WTC11 (cell line): ENCODE measurements at regions not wholly inside any gene's neighbourhood (a gene's known extent, or its start where the extent isn't known, plus 50 kb on each side); places are given as distances from the start of the nearest gene placed in this dataset.

ENCODE experiments used
- ATAC-seq: fragments of 200-7000 bp; cut with Tn5 transposase; 2 replicates; pipeline ENCODE4 v1.10.0; 2021; ENCODE audit warnings: mild to moderate bottlenecking, moderate library complexity
- CTCF ChIA-PET: fragments of 300-600 bp; sonication (Branson Sonifier 250); formaldehyde crosslinking; loops from one replicate; lab custom pipeline; 2021; ENCODE audit warnings: antibody characterized with exemption; lab: Charles Lee
- POLR2A ChIA-PET: fragments of 350-600 bp; sonication (Branson Sonifier 250); formaldehyde crosslinking; loops from one replicate; lab custom pipeline; 2021; ENCODE audit warnings: antibody characterized with exemption; lab: Charles Lee
- DNase-seq: peaks from one replicate; pipeline ENCODE4 v3.0.0; 2021; ENCODE audit warnings: low spot score
- H3K27ac Mint-ChIP-seq: 2 replicates; pipeline ENCODE4 v1.8.0; 2021; ENCODE audit warnings: mixed read lengths
- H3K27me3 Mint-ChIP-seq: 2 replicates; pipeline ENCODE4 v1.8.0; 2021; ENCODE audit warnings: low read depth, mild to moderate bottlenecking, moderate library complexity, mixed read lengths
- H3K36me3 Mint-ChIP-seq: 2 replicates; pipeline ENCODE4 v1.8.0; 2021; ENCODE audit warnings: mixed read lengths
- H3K4me1 Mint-ChIP-seq: 2 replicates; pipeline ENCODE4 v1.8.0; 2022; ENCODE audit warnings: mixed read lengths
- H3K4me3 Mint-ChIP-seq: 2 replicates; pipeline ENCODE4 v1.8.0; 2021; ENCODE audit warnings: mild to moderate bottlenecking, moderate library complexity, mixed read lengths
- H3K9me3 Mint-ChIP-seq: 2 replicates; pipeline ENCODE4 v1.8.0; 2021; ENCODE audit warnings: mixed read lengths
- ATF3 ChIP-seq: sonication (generic); formaldehyde crosslinking; conservative IDR thresholded peaks from 2 replicates; pipeline ENCODE4 v1.8.1; 2022; ENCODE audit warnings: mild to moderate bottlenecking, missing genetic modification reagents
- HMGXB4 ChIP-seq: sonication (generic); formaldehyde crosslinking; IDR thresholded peaks from 2 replicates; pipeline ENCODE4 v1.8.1; 2023; ENCODE audit warnings: mild to moderate bottlenecking, moderate library complexity, missing genetic modification reagents
- IRF2 ChIP-seq: sonication (generic); formaldehyde crosslinking; IDR thresholded peaks from 2 replicates; pipeline ENCODE4 v1.8.0; 2022; ENCODE audit warnings: low read depth, missing genetic modification reagents, borderline replicate concordance
- JAZF1 ChIP-seq: fragments of 250-450 bp; sonication (Bioruptor Pico); IDR thresholded peaks from 2 replicates; pipeline ENCODE4 v1.9.0; 2021; ENCODE audit warnings: moderate library complexity, mild to moderate bottlenecking, inconsistent platforms
- NFATC4 ChIP-seq: fragments of 250-450 bp; sonication (Bioruptor Pico); IDR thresholded peaks from 2 replicates; pipeline ENCODE4 v1.9.0; 2021; ENCODE audit warnings: mild to moderate bottlenecking
- USF2 ChIP-seq: sonication (generic); formaldehyde crosslinking; IDR thresholded peaks from 2 replicates; pipeline ENCODE4 v1.8.1; 2023; ENCODE audit warnings: mild to moderate bottlenecking, missing genetic modification reagents, moderate library complexity
- ZNF263 ChIP-seq: sonication (generic); formaldehyde crosslinking; IDR thresholded peaks from 2 replicates; pipeline ENCODE4 v1.8.1; 2022; ENCODE audit warnings: low read depth, mild to moderate bottlenecking, moderate library complexity, missing genetic modification reagents
- ZNF317 ChIP-seq: sonication (generic); formaldehyde crosslinking; IDR thresholded peaks from 2 replicates; pipeline ENCODE4 v1.8.1; 2023; ENCODE audit warnings: low read depth, mild to moderate bottlenecking, moderate library complexity, missing genetic modification reagents, borderline replicate concordance
- TF ChIP-seq, protein P1 (sequence below): fragments of 250-450 bp; sonication (Bioruptor Pico); conservative IDR thresholded peaks from 2 replicates; pipeline ENCODE4 v1.9.0; 2021; ENCODE audit warnings: mild to moderate bottlenecking
- TF ChIP-seq, protein P2 (sequence below): sonication (generic); formaldehyde crosslinking; IDR thresholded peaks from 2 replicates; pipeline ENCODE4 v1.8.1; 2023; ENCODE audit warnings: mild to moderate bottlenecking, missing genetic modification reagents
- TF ChIP-seq, protein P3 (sequence below): sonication (generic); formaldehyde crosslinking; IDR thresholded peaks from 2 replicates; pipeline ENCODE4 v1.8.0; 2022; ENCODE audit warnings: mild to moderate bottlenecking, missing genetic modification reagents
- TF ChIP-seq, protein P4 (sequence below): sonication (generic); formaldehyde crosslinking; IDR thresholded peaks from 2 replicates; pipeline ENCODE4 v1.8.1; 2023; ENCODE audit warnings: mild to moderate bottlenecking, missing genetic modification reagents, borderline replicate concordance
- TF ChIP-seq, protein P5 (sequence below): sonication (generic); formaldehyde crosslinking; IDR thresholded peaks from 2 replicates; pipeline ENCODE4 v1.8.0; 2023; ENCODE audit warnings: mild to moderate bottlenecking, missing genetic modification reagents

- Mint-ChIP-seq H3K27ac (no peak overlapping the region), H3K4me1 (peaks cover 21% of the 10 kb centered on the region), H3K9me3 (no peaks in the 10 kb centered on the region), H3K36me3 (no peaks in the 10 kb centered on the region), H3K27me3 (peaks cover 2% of the 10 kb centered on the region; the same call in 1 of the 2 replicates), H3K4me3 (no peak overlapping the region)
- POLR2A ChIA-PET, result no interaction called here
- CTCF ChIA-PET, result interaction anchor here (1.9 to 2.4 kb wide), 3 partner anchors 11 to 121 kb away, joined by 6 to 11 read pairs (median 10); no protein-coding TSS in a partner anchor
- TF ChIP-seq, protein P1, sequence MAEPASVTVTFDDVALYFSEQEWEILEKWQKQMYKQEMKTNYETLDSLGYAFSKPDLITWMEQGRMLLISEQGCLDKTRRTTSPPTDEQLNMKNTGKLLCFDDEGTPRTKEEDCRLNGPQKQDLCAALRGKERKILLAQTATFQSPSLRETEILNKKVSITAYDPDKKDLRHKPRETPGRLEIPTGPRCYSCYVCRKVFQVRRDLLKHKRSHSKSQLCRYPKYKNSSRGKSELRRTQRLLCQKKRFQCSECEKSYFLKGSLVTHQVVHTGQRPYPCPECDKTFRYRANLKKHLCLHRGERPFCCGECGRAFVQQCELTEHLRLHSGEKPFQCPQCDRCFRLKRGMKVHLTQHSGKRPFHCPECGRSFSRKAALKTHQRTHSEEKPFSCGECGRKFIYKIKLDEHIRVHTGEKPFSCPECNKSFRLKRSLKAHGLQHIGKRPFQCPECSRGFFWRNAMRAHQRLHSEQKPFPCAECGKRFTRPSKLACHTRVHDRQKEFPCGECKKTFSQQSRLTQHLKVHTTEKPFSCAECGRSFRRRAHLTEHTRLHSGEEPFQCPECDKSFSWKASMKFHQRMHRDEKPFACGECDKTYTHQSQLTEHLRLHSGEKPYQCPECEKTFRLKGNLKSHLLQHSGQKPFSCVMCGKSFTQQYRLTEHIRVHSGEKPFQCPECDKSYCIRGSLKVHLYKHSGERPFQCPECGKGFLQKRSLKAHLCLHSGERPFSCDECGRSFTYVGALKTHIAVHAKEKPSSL (CRISPR knock-in tag), result no peak
- TF ChIP-seq NFATC4 (CRISPR knock-in tag) (no peak), HMGXB4 (no peak), ZNF263 (CRISPR knock-in tag) (no peak), IRF2 (no peak), JAZF1 (CRISPR knock-in tag) (no peak)
- TF ChIP-seq, protein P2, sequence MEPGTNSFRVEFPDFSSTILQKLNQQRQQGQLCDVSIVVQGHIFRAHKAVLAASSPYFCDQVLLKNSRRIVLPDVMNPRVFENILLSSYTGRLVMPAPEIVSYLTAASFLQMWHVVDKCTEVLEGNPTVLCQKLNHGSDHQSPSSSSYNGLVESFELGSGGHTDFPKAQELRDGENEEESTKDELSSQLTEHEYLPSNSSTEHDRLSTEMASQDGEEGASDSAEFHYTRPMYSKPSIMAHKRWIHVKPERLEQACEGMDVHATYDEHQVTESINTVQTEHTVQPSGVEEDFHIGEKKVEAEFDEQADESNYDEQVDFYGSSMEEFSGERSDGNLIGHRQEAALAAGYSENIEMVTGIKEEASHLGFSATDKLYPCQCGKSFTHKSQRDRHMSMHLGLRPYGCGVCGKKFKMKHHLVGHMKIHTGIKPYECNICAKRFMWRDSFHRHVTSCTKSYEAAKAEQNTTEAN (CRISPR knock-in tag), result no peak
- DNase-seq (no peak), ATAC-seq (no peak)
Measured at GRCh38 chr2:39608263-39608575, 57.5 kb upstream of the TMEM178A start.

- peaks cover 2% of the 10 kb centered on the region; the same call in 1 of the 2 replicates for H3K27me3 Mint-ChIP-seq
- CTCF ChIA-PET, result interaction anchor here (1.9 to 2.4 kb wide), 3 partner anchors 11 to 121 kb away, joined by 6 to 11 read pairs (median 10); no protein-coding TSS in a partner anchor
- TF ChIP-seq, protein P3, sequence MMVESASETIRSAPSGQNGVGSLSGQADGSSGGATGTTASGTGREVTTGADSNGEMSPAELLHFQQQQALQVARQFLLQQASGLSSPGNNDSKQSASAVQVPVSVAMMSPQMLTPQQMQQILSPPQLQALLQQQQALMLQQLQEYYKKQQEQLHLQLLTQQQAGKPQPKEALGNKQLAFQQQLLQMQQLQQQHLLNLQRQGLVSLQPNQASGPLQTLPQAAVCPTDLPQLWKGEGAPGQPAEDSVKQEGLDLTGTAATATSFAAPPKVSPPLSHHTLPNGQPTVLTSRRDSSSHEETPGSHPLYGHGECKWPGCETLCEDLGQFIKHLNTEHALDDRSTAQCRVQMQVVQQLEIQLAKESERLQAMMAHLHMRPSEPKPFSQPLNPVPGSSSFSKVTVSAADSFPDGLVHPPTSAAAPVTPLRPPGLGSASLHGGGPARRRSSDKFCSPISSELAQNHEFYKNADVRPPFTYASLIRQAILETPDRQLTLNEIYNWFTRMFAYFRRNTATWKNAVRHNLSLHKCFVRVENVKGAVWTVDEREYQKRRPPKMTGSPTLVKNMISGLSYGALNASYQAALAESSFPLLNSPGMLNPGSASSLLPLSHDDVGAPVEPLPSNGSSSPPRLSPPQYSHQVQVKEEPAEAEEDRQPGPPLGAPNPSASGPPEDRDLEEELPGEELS, result no peak
- no peak for TF ChIP-seq ZNF317
- TF ChIP-seq ATF3, result no peak
- TF ChIP-seq, all 79 proteins: peak for 0
- H3K27ac Mint-ChIP-seq, result no peak overlapping the region
- peak; percentile 54 for ATAC-seq
- H3K4me3 Mint-ChIP-seq, result no peak overlapping the region
- no peaks in the 10 kb centered on the region for H3K36me3 Mint-ChIP-seq
- H3K9me3 Mint-ChIP-seq, result peaks cover under 1% of the 10 kb centered on the region; the same call in 1 of the 2 replicates
- no peak for DNase-seq
- H3K4me1 Mint-ChIP-seq, result peaks cover 21% of the 10 kb centered on the region
- POLR2A ChIA-PET, result no interaction called here
Measured at GRCh38 chr2:39608686-39609441, 56.9 kb upstream of the TMEM178A start.

- Mint-ChIP-seq H3K9me3 (peaks cover 5% of the 10 kb centered on the region), H3K27me3 (peaks cover 2% of the 10 kb centered on the region; the same call in 1 of the 2 replicates), H3K36me3 (no peaks in the 10 kb centered on the region; the same call in 1 of the 2 replicates), H3K4me1 (peaks cover 22% of the 10 kb centered on the region), H3K27ac (no peak overlapping the region), H3K4me3 (no peak overlapping the region)
- CTCF ChIA-PET, result interaction anchor here (2.4 kb wide), 1 partner anchor 120 kb away, joined by 11 read pairs; no protein-coding TSS in a partner anchor
- POLR2A ChIA-PET, result no interaction called here
- no peak for DNase-seq
- no peak for ATAC-seq
- TF ChIP-seq, protein P4, sequence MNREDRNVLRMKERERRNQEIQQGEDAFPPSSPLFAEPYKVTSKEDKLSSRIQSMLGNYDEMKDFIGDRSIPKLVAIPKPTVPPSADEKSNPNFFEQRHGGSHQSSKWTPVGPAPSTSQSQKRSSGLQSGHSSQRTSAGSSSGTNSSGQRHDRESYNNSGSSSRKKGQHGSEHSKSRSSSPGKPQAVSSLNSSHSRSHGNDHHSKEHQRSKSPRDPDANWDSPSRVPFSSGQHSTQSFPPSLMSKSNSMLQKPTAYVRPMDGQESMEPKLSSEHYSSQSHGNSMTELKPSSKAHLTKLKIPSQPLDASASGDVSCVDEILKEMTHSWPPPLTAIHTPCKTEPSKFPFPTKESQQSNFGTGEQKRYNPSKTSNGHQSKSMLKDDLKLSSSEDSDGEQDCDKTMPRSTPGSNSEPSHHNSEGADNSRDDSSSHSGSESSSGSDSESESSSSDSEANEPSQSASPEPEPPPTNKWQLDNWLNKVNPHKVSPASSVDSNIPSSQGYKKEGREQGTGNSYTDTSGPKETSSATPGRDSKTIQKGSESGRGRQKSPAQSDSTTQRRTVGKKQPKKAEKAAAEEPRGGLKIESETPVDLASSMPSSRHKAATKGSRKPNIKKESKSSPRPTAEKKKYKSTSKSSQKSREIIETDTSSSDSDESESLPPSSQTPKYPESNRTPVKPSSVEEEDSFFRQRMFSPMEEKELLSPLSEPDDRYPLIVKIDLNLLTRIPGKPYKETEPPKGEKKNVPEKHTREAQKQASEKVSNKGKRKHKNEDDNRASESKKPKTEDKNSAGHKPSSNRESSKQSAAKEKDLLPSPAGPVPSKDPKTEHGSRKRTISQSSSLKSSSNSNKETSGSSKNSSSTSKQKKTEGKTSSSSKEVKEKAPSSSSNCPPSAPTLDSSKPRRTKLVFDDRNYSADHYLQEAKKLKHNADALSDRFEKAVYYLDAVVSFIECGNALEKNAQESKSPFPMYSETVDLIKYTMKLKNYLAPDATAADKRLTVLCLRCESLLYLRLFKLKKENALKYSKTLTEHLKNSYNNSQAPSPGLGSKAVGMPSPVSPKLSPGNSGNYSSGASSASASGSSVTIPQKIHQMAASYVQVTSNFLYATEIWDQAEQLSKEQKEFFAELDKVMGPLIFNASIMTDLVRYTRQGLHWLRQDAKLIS, result no peak
- TF ChIP-seq NFATC4 (CRISPR knock-in tag) (no peak), USF2 (CRISPR knock-in tag) (no peak)
- TF ChIP-seq, protein P5, sequence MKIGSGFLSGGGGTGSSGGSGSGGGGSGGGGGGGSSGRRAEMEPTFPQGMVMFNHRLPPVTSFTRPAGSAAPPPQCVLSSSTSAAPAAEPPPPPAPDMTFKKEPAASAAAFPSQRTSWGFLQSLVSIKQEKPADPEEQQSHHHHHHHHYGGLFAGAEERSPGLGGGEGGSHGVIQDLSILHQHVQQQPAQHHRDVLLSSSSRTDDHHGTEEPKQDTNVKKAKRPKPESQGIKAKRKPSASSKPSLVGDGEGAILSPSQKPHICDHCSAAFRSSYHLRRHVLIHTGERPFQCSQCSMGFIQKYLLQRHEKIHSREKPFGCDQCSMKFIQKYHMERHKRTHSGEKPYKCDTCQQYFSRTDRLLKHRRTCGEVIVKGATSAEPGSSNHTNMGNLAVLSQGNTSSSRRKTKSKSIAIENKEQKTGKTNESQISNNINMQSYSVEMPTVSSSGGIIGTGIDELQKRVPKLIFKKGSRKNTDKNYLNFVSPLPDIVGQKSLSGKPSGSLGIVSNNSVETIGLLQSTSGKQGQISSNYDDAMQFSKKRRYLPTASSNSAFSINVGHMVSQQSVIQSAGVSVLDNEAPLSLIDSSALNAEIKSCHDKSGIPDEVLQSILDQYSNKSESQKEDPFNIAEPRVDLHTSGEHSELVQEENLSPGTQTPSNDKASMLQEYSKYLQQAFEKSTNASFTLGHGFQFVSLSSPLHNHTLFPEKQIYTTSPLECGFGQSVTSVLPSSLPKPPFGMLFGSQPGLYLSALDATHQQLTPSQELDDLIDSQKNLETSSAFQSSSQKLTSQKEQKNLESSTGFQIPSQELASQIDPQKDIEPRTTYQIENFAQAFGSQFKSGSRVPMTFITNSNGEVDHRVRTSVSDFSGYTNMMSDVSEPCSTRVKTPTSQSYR (CRISPR knock-in tag), result no peak
Measured at GRCh38 chr2:39609917-39610316, 55.8 kb upstream of the TMEM178A start.
